H1 (cell line): ENCODE measurements at regions not wholly inside any gene's neighbourhood (a gene's known extent, or its start where the extent isn't known, plus 50 kb on each side); places are given as distances from the start of the nearest gene placed in this dataset.

Source experiments
- ATF2 ChIP-seq: IDR thresholded peaks from 2 replicates; pipeline ENCODE4 v1.6.1; 2012; ENCODE audit warnings: low read length, inconsistent platforms
- CEBPB ChIP-seq: IDR thresholded peaks from 2 replicates; pipeline ENCODE4 v1.6.1; 2012; ENCODE audit warnings: low read depth, low read length

- no peak for TF ChIP-seq ATF2
- no peak for TF ChIP-seq CEBPB
Observed at GRCh38 chr1:112060261-112060660, 70.8 kb upstream of the KCND3 start (continued).
